Right lobe of liver (tissue), 6 donors: ENCODE measurements at regions not wholly inside any gene's neighbourhood (a gene's known extent, or its start where the extent isn't known, plus 50 kb on each side); places are given as distances from the start of the nearest gene placed in this dataset.

Source experiments
- ATAC-seq, 4 donors: fragments of 200-7000 bp; cut with Tn5 transposase; one replicate each; pipeline ENCODE4 v1.9.1; 2020; ENCODE audit warnings: mild to moderate bottlenecking in 4 of 4, moderate library complexity in 4 of 4
- DNase-seq, 3 donors: peaks; one replicate each; pipeline ENCODE4 v3.0.0-alpha.2; 2020
- H3K27ac ChIP-seq, 3 donors: fragments of 200-600 bp; one replicate each; pipeline ENCODE4 v1.8.0; 2022
- H3K27me3 ChIP-seq, 2 donors: fragments of 200-600 bp; one replicate each; pipeline ENCODE4 v1.8.0; 2022
- H3K36me3 ChIP-seq, 4 donors: fragments of 200-600 bp; sonication (generic) in 1 of 4; one replicate each; pipeline versions ENCODE4 v1.5.1 to v1.8.0; 2017 to 2022; ENCODE audit warnings: control low read depth in 1 of 4
- H3K4me1 ChIP-seq, 4 donors: fragments of 200-600 bp; sonication (generic) in 1 of 4; one replicate each; pipeline versions ENCODE4 v1.5.1 to v1.8.0; 2017 to 2022; ENCODE audit warnings: control low read depth in 1 of 4
- H3K4me3 ChIP-seq, 3 donors: fragments of 200-600 bp; one replicate each; pipeline ENCODE4 v1.8.0; 2022
- H3K9me3 ChIP-seq, 4 donors: fragments of 200-600 bp; sonication (generic) in 1 of 4; one replicate each; pipeline versions ENCODE4 v1.5.1 to v1.8.0; 2017 to 2022; ENCODE audit warnings: control low read depth in 1 of 4
- POLR2A ChIP-seq: fragments of 450-650 bp; IDR thresholded peaks from one replicate; pipeline ENCODE4 v1.6.1; 2017; ENCODE audit warnings: antibody characterized with exemption, mild to moderate bottlenecking
- WGBS: methylation state at CpG from one replicate; pipeline ENCODE4 v1.1.6; 2018; ENCODE audit warnings: low coverage, low lambda C conversion rate; ENCODE audit not compliant: insufficient coverage; ENCODE audit errors: missing lambda C conversion rate; 5-methylcytosine and 5-hydroxymethylcytosine counted together
- intact Hi-C, 2 donors: fragments of 100-400 bp; cut with DNase I; formaldehyde crosslinking; loops; one replicate each; pipeline versions ENCODE4 v1.11.2 to v1.14.1; 2022
- TF ChIP-seq, protein P1 (sequence below), 4 donors: fragments of 200-600 bp in 3 of 4; fragments of 450-650 bp in 1 of 4; IDR thresholded peaks; one replicate each; pipeline versions ENCODE4 v1.5.1 to v1.8.0; 2016 to 2022; ENCODE audit warnings: antibody characterized with exemption in 4 of 4, mild to moderate bottlenecking in 2 of 4
- donor health status: DM: no; HTN: yes; CAD: no.
- donor health status: DM: no; HTN: no; CAD: no.
- donor health status: DM: no; HTN: no; CAD: no.
- donor health status: DM: no; HTN: yes; CAD: no.
- donor health status: DM: no; HTN: yes; CAD: no.

DNA sequence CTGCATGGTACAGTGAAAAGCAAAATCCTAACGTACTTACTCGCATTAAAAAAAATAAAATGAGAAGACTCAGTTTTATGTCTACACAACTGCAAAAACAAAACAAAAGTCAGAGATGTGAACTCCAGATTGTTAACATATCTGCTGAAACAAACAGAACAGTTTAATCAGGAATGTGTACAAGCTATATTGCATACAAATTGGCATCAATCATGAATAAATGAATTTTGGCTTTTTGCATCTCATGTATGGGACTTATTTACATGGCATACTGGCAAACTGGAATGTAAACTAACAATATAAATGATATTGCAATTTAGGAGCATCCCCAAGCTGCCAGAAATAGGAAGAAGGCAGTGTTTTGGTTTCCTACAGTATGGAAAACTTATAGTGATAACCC, 79.6 kb upstream of the NSMCE3 start:
- Histone ChIP-seq H3K4me3 (no peak overlapping the region), H3K27me3 (no peaks in the 10 kb centered on the region), H3K4me1 (no peaks in the 10 kb centered on the region), H3K27ac (no peak overlapping the region), H3K9me3 (no peaks in the 10 kb centered on the region), H3K36me3 (no peaks in the 10 kb centered on the region)
- intact Hi-C loops = no loop called here
- TF ChIP-seq POLR2A = no peak
- WGBS = 88% methylated on average over 2 of the region's 2 CpGs
- no peak for ATAC-seq
- DNase-seq = no peak

DNA sequence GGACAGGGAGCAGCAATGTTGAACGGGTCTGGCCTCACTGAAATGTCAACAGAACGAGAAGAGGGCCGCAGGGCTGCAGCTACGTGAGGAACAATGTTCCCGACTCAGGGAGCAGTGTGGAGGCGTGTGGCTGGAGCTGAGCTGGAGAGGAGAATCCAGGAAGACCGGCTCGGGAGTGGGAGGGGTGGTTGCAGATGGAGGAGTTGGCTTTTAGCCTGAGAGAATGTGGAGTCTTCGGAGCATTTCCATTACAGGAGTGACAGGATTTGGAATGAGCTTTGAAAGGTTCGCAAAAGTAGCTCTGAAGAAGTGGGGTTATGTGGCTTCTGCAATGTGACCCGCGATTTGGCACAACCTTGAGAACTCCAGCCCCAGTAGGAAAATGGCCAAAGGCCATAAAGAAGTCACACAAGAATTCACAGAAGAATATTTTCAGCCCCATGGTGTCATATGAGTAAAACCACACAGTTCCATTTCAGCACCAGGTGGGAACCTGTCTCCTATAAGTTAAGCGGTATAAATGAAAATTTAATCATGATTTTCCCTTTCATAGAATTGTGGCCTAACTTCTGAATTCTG, 78.8 kb upstream of the NSMCE3 start:
- ATAC-seq (no peak), DNase-seq (no peak)
- H3K36me3 ChIP-seq = no peaks in the 10 kb centered on the region
- H3K9me3 ChIP-seq = no peaks in the 10 kb centered on the region
- H3K27me3 ChIP-seq = no peaks in the 10 kb centered on the region
- 50% methylated on average over 13 of the region's 13 CpGs for WGBS
- H3K4me3 ChIP-seq = no peak overlapping the region
- H3K4me1 ChIP-seq = no peaks in the 10 kb centered on the region
- no peak overlapping the region for H3K27ac ChIP-seq
- TF ChIP-seq POLR2A = no peak
- TF ChIP-seq, protein P1, sequence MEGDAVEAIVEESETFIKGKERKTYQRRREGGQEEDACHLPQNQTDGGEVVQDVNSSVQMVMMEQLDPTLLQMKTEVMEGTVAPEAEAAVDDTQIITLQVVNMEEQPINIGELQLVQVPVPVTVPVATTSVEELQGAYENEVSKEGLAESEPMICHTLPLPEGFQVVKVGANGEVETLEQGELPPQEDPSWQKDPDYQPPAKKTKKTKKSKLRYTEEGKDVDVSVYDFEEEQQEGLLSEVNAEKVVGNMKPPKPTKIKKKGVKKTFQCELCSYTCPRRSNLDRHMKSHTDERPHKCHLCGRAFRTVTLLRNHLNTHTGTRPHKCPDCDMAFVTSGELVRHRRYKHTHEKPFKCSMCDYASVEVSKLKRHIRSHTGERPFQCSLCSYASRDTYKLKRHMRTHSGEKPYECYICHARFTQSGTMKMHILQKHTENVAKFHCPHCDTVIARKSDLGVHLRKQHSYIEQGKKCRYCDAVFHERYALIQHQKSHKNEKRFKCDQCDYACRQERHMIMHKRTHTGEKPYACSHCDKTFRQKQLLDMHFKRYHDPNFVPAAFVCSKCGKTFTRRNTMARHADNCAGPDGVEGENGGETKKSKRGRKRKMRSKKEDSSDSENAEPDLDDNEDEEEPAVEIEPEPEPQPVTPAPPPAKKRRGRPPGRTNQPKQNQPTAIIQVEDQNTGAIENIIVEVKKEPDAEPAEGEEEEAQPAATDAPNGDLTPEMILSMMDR (IDR thresholded peaks at IDR 0.05) = no peak
- intact Hi-C loops = no loop called here

DNA sequence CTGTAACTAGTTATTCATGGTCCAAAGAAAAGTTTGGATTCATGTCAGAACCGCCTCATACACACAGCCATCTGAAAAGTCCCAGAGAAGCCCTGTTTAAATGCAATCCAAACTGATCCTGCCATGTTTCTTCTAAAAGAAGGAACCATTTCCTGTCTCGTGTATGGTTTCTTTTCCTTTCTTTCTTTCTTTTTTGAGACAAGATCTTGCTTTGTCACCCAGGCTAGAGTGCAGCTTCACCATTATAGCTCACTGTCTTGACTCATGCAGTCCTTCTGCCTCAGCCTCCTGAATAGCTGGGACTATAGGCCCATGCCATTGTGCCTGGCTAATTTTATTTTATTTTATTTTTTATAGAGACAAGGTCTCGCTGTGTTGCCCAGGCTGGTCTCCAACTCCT, 77.4 kb upstream of the NSMCE3 start:
- Histone ChIP-seq H3K4me3 (no peak overlapping the region), H3K9me3 (no peaks in the 10 kb centered on the region)
- no peak for ATAC-seq

DNA sequence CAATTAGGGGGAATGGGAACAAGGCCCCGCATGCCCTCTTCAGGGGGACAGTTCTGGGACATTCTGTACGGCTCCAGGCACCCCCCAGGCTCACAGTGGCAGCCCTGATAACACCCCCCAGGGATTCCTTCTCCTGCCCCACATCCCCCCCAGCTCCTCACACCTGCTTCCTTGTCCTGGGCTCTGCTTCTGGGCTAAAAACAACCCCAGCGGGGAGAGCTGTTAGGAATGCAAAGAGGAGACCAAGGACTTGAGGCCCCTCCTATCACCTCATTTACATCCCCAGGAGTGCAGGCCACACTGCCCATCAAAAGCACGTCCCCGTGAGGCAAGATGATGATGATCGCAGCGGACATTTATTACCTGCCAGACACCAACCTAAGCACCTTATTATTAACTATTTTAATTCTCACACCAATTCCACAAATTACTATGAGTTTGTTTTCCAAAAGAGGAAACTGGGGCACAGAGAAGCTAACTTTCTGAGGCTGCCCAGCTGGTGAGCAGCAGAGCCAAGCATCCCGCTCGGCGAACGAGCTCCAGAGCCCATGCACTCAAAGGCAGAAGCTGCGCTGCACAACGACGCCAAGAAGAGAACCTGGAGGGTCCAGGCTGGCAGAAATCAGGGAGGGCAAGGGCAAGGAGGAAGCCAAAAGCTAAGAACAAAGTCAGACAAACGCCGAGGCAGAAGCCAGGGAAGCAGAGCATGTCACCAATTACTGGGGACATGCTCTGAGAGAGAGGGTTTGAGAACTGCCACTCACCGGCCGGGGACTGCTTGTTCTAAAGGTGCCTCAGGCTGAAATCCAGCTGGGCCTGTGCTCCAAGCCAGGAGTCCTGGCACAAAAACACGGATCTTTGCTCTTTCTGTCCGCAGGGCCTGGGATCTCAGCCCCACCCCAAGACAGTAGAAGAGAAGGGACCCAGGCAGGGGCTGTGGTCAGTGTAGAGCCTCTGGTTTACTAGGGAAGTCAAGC, 76.2 kb upstream of the NSMCE3 start:
- intact Hi-C loops = no loop called here
- DNase-seq (no peak), ATAC-seq (no peak)
- no peak overlapping the region for H3K4me3 ChIP-seq
- H3K27me3 ChIP-seq = no peaks in the 10 kb centered on the region
- WGBS = 77% methylated on average over 16 of the region's 20 CpGs
- H3K4me1 ChIP-seq = no peaks in the 10 kb centered on the region
- no peaks in the 10 kb centered on the region for H3K9me3 ChIP-seq
- no peak overlapping the region for H3K27ac ChIP-seq
- no peaks in the 10 kb centered on the region for H3K36me3 ChIP-seq
- TF ChIP-seq, protein P1 (IDR thresholded peaks at IDR 0.05) = no peak
- no peak for TF ChIP-seq POLR2A

More for the DNA sequence above, 77.4 kb upstream of the NSMCE3 start:
- no peaks in the 10 kb centered on the region for H3K36me3 ChIP-seq
- no peak overlapping the region for H3K27ac ChIP-seq
- H3K4me1 ChIP-seq = no peaks in the 10 kb centered on the region
- 43% methylated on average over 2 of the region's 3 CpGs for WGBS
- intact Hi-C loops = no loop called here
- no peaks in the 10 kb centered on the region for H3K27me3 ChIP-seq
- no peak for DNase-seq
- no peak for TF ChIP-seq POLR2A
- TF ChIP-seq, protein P1 (IDR thresholded peaks at IDR 0.05) = no peak

DNA sequence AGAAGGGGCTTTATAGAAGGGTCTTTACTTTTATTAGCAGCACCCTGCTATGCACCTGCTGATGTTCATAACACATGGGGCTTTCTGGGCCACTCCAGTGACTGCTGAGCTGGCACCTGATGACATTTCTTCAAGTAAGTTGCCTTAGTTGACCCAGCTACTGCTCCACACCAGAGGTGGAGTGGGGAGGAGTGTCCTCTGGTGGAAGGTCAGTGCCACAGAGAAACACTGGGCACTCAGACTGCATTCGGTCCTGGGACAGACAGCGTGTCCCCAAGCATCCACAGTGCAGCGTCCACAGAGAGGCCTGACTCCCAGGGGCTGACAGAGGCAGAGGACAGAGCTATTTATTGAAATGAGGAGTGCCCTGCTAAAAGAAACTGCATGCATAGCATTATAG, 74.9 kb upstream of the NSMCE3 start:
- no CpG with 5 or more reads among the region's 3 CpGs for WGBS
- no peak overlapping the region for H3K4me3 ChIP-seq
- no peaks in the 10 kb centered on the region for H3K9me3 ChIP-seq
- ATAC-seq (no peak), DNase-seq (no peak)
- no peak overlapping the region for H3K27ac ChIP-seq
- intact Hi-C loops = no loop called here
- H3K4me1 ChIP-seq = no peaks in the 10 kb centered on the region
- TF ChIP-seq, protein P1 (IDR thresholded peaks at IDR 0.05) = no peak
- TF ChIP-seq POLR2A = no peak
- H3K36me3 ChIP-seq = no peaks in the 10 kb centered on the region
- no peaks in the 10 kb centered on the region for H3K27me3 ChIP-seq
